SK-N-SH treated with all-trans-retinoic acid at 6 μM for 48 hours (cell line): ENCODE measurements at regions not wholly inside any gene's neighbourhood (a gene's known extent, or its start where the extent isn't known, plus 50 kb on each side); places are given as distances from the start of the nearest gene placed in this dataset.

ENCODE experiments used
- ATAC-seq: fragments of 200-7000 bp; cut with Tn5 transposase; 3 replicates; pipeline ENCODE4 v1.9.1; 2020; ENCODE audit warnings: mild to moderate bottlenecking, moderate library complexity
- ARNTL ChIP-seq: fragments of 450-650 bp; formaldehyde crosslinking; IDR thresholded peaks from 2 replicates; pipeline ENCODE4 v1.5.0; 2020; ENCODE audit warnings: low read depth, mild to moderate bottlenecking, moderate library complexity, borderline replicate concordance
- BACH2 ChIP-seq: fragments of 250-450 bp; sonication (Bioruptor Pico); IDR thresholded peaks from 2 replicates; pipeline ENCODE4 v1.9.0; 2021; ENCODE audit warnings: mild to moderate bottlenecking, borderline replicate concordance
- CSDC2 ChIP-seq: fragments of 250-450 bp; sonication (Bioruptor Pico); IDR thresholded peaks from 2 replicates; pipeline ENCODE4 v1.5.0; 2020; ENCODE audit warnings: mild to moderate bottlenecking, moderate library complexity
- ESRRG ChIP-seq: fragments of 250-450 bp; sonication (Bioruptor Pico); IDR thresholded peaks from 2 replicates; pipeline ENCODE4 v1.6.1; 2021; ENCODE audit warnings: mild to moderate bottlenecking
- GLIS3 ChIP-seq: fragments of 250-450 bp; sonication (Bioruptor Pico); IDR thresholded peaks from 2 replicates; pipeline ENCODE4 v1.5.0; 2020; ENCODE audit warnings: mild to moderate bottlenecking, moderate library complexity
- ISL1 ChIP-seq: fragments of 250-450 bp; sonication (Bioruptor Pico); IDR thresholded peaks from 2 replicates; pipeline ENCODE4 v2.1.2; 2022; ENCODE audit warnings: mild to moderate bottlenecking, moderate library complexity
- OSR1 ChIP-seq: fragments of 250-450 bp; sonication (Bioruptor Pico); IDR thresholded peaks from 2 replicates; pipeline ENCODE4 v1.8.0; 2022; ENCODE audit warnings: moderate library complexity, mild to moderate bottlenecking, inconsistent platforms
- PPARA ChIP-seq: fragments of 250-450 bp; sonication (Bioruptor Pico); IDR thresholded peaks from 2 replicates; pipeline ENCODE4 v1.5.0; 2020; ENCODE audit warnings: mild to moderate bottlenecking, borderline replicate concordance
- RARB ChIP-seq: fragments of 250-450 bp; sonication (Bioruptor Pico); IDR thresholded peaks from 2 replicates; pipeline ENCODE4 v1.8.0; 2021; ENCODE audit warnings: mild to moderate bottlenecking, moderate library complexity
- SNAI2 ChIP-seq: fragments of 250-450 bp; sonication (Bioruptor Pico); IDR thresholded peaks from 2 replicates; pipeline ENCODE4 v1.5.0; 2020; ENCODE audit warnings: mild to moderate bottlenecking, moderate library complexity
- TCF4 ChIP-seq: fragments of 250-450 bp; sonication (Bioruptor Pico); IDR thresholded peaks from 2 replicates; pipeline ENCODE4 v1.8.0; 2021; ENCODE audit warnings: mild to moderate bottlenecking, moderate library complexity, borderline replicate concordance
- TOX ChIP-seq: fragments of 250-450 bp; sonication (Bioruptor Pico); IDR thresholded peaks from 2 replicates; pipeline ENCODE4 v1.8.0; 2021; ENCODE audit warnings: mild to moderate bottlenecking, moderate library complexity, borderline replicate concordance
- ZC3H10 ChIP-seq: fragments of 250-450 bp; sonication (Bioruptor Pico); IDR thresholded peaks from 2 replicates; pipeline ENCODE4 v1.5.1; 2021; ENCODE audit warnings: mild to moderate bottlenecking, moderate library complexity
- ZFP3 ChIP-seq: fragments of 250-450 bp; sonication (Bioruptor Pico); IDR thresholded peaks from 2 replicates; pipeline ENCODE4 v1.5.0; 2020; ENCODE audit warnings: mild to moderate bottlenecking, moderate library complexity
- ZFP30 ChIP-seq: fragments of 450-650 bp; formaldehyde crosslinking; IDR thresholded peaks from 2 replicates; pipeline ENCODE4 v1.5.0; 2022; ENCODE audit warnings: mild to moderate bottlenecking, moderate library complexity
- ZNF565 ChIP-seq: fragments of 450-650 bp; formaldehyde crosslinking; conservative IDR thresholded peaks from 2 replicates; pipeline ENCODE4 v1.5.0; 2020; ENCODE audit warnings: low read depth, mild to moderate bottlenecking, moderate library complexity
- ZNF70 ChIP-seq: fragments of 450-650 bp; formaldehyde crosslinking; IDR thresholded peaks from 2 replicates; pipeline ENCODE4 v1.5.0; 2020; ENCODE audit warnings: mild to moderate bottlenecking, moderate library complexity
- ZNF8 ChIP-seq: fragments of 450-650 bp; formaldehyde crosslinking; IDR thresholded peaks from 2 replicates; pipeline ENCODE4 v1.5.0; 2020; ENCODE audit warnings: mild to moderate bottlenecking, moderate library complexity
- TF ChIP-seq, protein P1 (sequence below): fragments of 250-450 bp; sonication (Bioruptor Pico); IDR thresholded peaks from 2 replicates; pipeline ENCODE4 v1.5.1; 2021; ENCODE audit warnings: mild to moderate bottlenecking, moderate library complexity
- TF ChIP-seq, protein P2 (sequence below): fragments of 250-450 bp; sonication (Bioruptor Pico); IDR thresholded peaks from 2 replicates; pipeline ENCODE4 v1.5.0; 2020; ENCODE audit warnings: mild to moderate bottlenecking, moderate library complexity
- TF ChIP-seq, protein P3 (sequence below): fragments of 250-450 bp; sonication (Bioruptor Pico); IDR thresholded peaks from 2 replicates; pipeline ENCODE4 v1.8.0; 2020; ENCODE audit warnings: mild to moderate bottlenecking, moderate library complexity, borderline replicate concordance
- TF ChIP-seq, protein P4 (sequence below): fragments of 250-450 bp; sonication (Bioruptor Pico); IDR thresholded peaks from 2 replicates; pipeline ENCODE4 v1.5.1; 2020; ENCODE audit warnings: low read depth, mild to moderate bottlenecking, moderate library complexity

- no peak for TF ChIP-seq ZFP3 (CRISPR knock-in tag)
- TF ChIP-seq TCF4 (CRISPR knock-in tag): no peak
- TF ChIP-seq, protein P1, sequence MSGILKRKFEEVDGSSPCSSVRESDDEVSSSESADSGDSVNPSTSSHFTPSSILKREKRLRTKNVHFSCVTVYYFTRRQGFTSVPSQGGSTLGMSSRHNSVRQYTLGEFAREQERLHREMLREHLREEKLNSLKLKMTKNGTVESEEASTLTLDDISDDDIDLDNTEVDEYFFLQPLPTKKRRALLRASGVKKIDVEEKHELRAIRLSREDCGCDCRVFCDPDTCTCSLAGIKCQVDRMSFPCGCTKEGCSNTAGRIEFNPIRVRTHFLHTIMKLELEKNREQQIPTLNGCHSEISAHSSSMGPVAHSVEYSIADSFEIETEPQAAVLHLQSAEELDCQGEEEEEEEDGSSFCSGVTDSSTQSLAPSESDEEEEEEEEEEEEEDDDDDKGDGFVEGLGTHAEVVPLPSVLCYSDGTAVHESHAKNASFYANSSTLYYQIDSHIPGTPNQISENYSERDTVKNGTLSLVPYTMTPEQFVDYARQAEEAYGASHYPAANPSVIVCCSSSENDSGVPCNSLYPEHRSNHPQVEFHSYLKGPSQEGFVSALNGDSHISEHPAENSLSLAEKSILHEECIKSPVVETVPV (CRISPR knock-in tag): no peak
- no peak for TF ChIP-seq ZNF565 (CRISPR knock-in tag)
- TF ChIP-seq CSDC2 (CRISPR knock-in tag): no peak
- TF ChIP-seq ARNTL (CRISPR knock-in tag): no peak
- no peak for TF ChIP-seq RARB (CRISPR knock-in tag)
- no peak for TF ChIP-seq ZFP30 (CRISPR knock-in tag)
- no peak for TF ChIP-seq OSR1 (CRISPR knock-in tag)
- no peak for ATAC-seq
These were observed 94.5 kb upstream of the PFKP start for GRCh38 chr10:2972810-2973209.

DNA sequence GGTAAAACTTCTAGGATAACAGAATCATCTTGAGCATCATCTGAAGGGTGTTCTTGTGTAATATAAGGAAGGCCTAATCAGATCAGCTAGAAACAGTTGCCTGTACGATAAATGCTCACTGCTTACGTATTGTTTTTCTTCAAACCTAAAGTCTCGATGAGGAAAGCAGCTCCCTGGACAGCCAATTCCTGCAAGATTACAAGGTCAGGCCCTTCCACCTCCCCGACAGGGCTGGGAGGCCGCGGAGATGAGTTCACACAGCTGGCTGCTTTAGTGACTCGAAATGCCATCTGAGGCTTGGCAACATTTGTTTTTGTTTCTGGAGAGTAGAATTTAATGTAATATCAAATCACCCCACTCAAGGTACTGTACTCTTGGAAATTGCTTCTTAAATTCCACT, 95.1 kb upstream of the PFKP start:
- no peak for ATAC-seq
- TF ChIP-seq BACH2 (CRISPR knock-in tag): no peak
- TF ChIP-seq ISL1: no peak
- no peak for TF ChIP-seq ZNF70
- no peak for TF ChIP-seq ZC3H10 (CRISPR knock-in tag)
- TF ChIP-seq CSDC2 (CRISPR knock-in tag): no peak
- no peak for TF ChIP-seq ZNF8 (CRISPR knock-in tag)
- no peak for TF ChIP-seq RARB (CRISPR knock-in tag)
- TF ChIP-seq SNAI2 (CRISPR knock-in tag): no peak
- TF ChIP-seq, protein P2, sequence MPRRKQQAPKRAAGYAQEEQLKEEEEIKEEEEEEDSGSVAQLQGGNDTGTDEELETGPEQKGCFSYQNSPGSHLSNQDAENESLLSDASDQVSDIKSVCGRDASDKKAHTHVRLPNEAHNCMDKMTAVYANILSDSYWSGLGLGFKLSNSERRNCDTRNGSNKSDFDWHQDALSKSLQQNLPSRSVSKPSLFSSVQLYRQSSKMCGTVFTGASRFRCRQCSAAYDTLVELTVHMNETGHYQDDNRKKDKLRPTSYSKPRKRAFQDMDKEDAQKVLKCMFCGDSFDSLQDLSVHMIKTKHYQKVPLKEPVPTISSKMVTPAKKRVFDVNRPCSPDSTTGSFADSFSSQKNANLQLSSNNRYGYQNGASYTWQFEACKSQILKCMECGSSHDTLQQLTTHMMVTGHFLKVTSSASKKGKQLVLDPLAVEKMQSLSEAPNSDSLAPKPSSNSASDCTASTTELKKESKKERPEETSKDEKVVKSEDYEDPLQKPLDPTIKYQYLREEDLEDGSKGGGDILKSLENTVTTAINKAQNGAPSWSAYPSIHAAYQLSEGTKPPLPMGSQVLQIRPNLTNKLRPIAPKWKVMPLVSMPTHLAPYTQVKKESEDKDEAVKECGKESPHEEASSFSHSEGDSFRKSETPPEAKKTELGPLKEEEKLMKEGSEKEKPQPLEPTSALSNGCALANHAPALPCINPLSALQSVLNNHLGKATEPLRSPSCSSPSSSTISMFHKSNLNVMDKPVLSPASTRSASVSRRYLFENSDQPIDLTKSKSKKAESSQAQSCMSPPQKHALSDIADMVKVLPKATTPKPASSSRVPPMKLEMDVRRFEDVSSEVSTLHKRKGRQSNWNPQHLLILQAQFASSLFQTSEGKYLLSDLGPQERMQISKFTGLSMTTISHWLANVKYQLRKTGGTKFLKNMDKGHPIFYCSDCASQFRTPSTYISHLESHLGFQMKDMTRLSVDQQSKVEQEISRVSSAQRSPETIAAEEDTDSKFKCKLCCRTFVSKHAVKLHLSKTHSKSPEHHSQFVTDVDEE: no peak
- TF ChIP-seq ZNF565 (CRISPR knock-in tag): no peak
- TF ChIP-seq ESRRG: no peak
- no peak for TF ChIP-seq TCF4 (CRISPR knock-in tag)

DNA sequence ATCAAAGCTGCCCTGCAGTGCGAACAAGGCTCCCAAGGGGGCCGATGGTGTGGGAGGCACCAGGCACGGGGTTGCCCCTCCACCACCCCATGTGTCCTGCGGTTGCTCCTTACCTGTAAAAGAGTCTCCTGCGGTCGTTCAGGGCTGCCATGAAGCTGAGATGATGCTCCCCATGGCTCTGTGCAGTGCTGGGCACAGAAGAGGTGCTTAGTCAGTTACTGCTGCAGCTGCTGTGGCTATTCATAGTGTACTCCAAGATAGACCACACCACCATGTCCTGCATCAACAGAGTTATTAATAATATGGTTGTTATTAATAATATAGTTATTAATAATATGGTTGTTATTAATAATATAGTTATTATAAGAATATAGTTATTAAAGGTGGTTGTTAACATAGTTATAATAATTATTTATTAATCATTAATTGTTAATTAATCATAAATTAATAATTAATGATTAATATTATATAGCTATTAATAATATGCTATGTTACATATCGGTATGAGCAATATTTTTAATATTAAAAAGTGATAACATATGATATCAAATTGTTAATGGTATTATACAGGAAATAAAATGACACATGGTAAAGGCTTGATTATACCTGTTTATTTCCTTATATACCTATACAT, 97.0 kb upstream of the PFKP start:
- no peak for ATAC-seq
- TF ChIP-seq, protein P1 (CRISPR knock-in tag): no peak
- TF ChIP-seq GLIS3 (CRISPR knock-in tag): no peak
- TF ChIP-seq ZC3H10 (CRISPR knock-in tag): no peak
- TF ChIP-seq, protein P3, sequence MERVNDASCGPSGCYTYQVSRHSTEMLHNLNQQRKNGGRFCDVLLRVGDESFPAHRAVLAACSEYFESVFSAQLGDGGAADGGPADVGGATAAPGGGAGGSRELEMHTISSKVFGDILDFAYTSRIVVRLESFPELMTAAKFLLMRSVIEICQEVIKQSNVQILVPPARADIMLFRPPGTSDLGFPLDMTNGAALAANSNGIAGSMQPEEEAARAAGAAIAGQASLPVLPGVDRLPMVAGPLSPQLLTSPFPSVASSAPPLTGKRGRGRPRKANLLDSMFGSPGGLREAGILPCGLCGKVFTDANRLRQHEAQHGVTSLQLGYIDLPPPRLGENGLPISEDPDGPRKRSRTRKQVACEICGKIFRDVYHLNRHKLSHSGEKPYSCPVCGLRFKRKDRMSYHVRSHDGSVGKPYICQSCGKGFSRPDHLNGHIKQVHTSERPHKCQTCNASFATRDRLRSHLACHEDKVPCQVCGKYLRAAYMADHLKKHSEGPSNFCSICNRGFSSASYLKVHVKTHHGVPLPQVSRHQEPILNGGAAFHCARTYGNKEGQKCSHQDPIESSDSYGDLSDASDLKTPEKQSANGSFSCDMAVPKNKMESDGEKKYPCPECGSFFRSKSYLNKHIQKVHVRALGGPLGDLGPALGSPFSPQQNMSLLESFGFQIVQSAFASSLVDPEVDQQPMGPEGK (CRISPR knock-in tag): no peak
- no peak for TF ChIP-seq ZNF70
- no peak for TF ChIP-seq TOX (CRISPR knock-in tag)
- no peak for TF ChIP-seq ZFP30 (CRISPR knock-in tag)
- TF ChIP-seq PPARA (CRISPR knock-in tag): no peak
- TF ChIP-seq CSDC2 (CRISPR knock-in tag): no peak
- no peak for TF ChIP-seq RARB (CRISPR knock-in tag)
- TF ChIP-seq, protein P4, sequence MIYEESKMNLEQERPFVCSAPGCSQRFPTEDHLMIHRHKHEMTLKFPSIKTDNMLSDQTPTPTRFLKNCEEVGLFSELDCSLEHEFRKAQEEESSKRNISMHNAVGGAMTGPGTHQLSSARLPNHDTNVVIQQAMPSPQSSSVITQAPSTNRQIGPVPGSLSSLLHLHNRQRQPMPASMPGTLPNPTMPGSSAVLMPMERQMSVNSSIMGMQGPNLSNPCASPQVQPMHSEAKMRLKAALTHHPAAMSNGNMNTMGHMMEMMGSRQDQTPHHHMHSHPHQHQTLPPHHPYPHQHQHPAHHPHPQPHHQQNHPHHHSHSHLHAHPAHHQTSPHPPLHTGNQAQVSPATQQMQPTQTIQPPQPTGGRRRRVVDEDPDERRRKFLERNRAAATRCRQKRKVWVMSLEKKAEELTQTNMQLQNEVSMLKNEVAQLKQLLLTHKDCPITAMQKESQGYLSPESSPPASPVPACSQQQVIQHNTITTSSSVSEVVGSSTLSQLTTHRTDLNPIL (CRISPR knock-in tag): no peak
- no peak for TF ChIP-seq ESRRG
- TF ChIP-seq BACH2 (CRISPR knock-in tag): no peak
- TF ChIP-seq OSR1 (CRISPR knock-in tag): no peak
- TF ChIP-seq TCF4 (CRISPR knock-in tag): no peak
- TF ChIP-seq ARNTL (CRISPR knock-in tag): no peak
- TF ChIP-seq, all 23 proteins: peak for 0
